H9 (cell line): ENCODE measurements at regions not wholly inside any gene's neighbourhood (a gene's known extent, or its start where the extent isn't known, plus 50 kb on each side); places are given as distances from the start of the nearest gene placed in this dataset.

ENCODE experiments used
- DNase-seq: peaks from one replicate; pipeline ENCODE4 v3.0.0-alpha.2; 2017
- H2AFZ ChIP-seq: one replicate; pipeline ENCODE4 v1.6.1; 2013; ENCODE audit warnings: mild to moderate bottlenecking, low read length, control low read depth, moderate library complexity
- H2AK5ac ChIP-seq: 2 replicates; pipeline ENCODE4 v1.6.1; 2013; ENCODE audit warnings: low read length, control low read depth, mixed read lengths; ENCODE audit not compliant: insufficient read length
- H2BK120ac ChIP-seq: one replicate; pipeline ENCODE4 v1.6.1; 2013; ENCODE audit warnings: low read depth, mild to moderate bottlenecking, low read length, control low read depth, inconsistent platforms; ENCODE audit not compliant: poor library complexity, severe bottlenecking
- H2BK12ac ChIP-seq: 2 replicates; pipeline ENCODE4 v1.6.1; 2013; ENCODE audit warnings: low read length, control low read depth, mixed read lengths, low read depth; ENCODE audit not compliant: insufficient read length
- H2BK15ac ChIP-seq: 2 replicates; pipeline ENCODE4 v1.6.1; 2013; ENCODE audit warnings: low read depth, low read length, control low read depth
- H2BK20ac ChIP-seq: one replicate; pipeline ENCODE4 v1.6.1; 2013; ENCODE audit warnings: low read depth, mild to moderate bottlenecking, low read length, control low read depth, inconsistent platforms; ENCODE audit not compliant: poor library complexity, severe bottlenecking
- H2BK5ac ChIP-seq: 2 replicates; pipeline ENCODE4 v1.6.1; 2013; ENCODE audit warnings: low read length, control low read depth, mixed read lengths; ENCODE audit not compliant: insufficient read length
- H3K14ac ChIP-seq: 2 replicates; pipeline ENCODE4 v1.6.1; 2013; ENCODE audit warnings: low read length, control low read depth; ENCODE audit not compliant: insufficient read depth
- H3K18ac ChIP-seq: 2 replicates; pipeline ENCODE4 v1.6.1; 2013; ENCODE audit warnings: low read depth, mild to moderate bottlenecking, mixed read lengths, low read length, control low read depth; ENCODE audit not compliant: insufficient read length
- H3K23ac ChIP-seq: 2 replicates; pipeline ENCODE4 v1.6.1; 2013; ENCODE audit warnings: low read length, control low read depth, mixed read lengths, low read depth; ENCODE audit not compliant: insufficient read length
- H3K23me2 ChIP-seq: 2 replicates; pipeline ENCODE4 v1.6.1; 2013; ENCODE audit warnings: low read depth, mild to moderate bottlenecking, mixed read lengths, low read length, control low read depth; ENCODE audit not compliant: insufficient read length, poor library complexity, severe bottlenecking
- H3K27ac ChIP-seq: 2 replicates; pipeline ENCODE4 v1.5.1; 2013; ENCODE audit warnings: low read length, control low read depth, mixed read lengths, low read depth; ENCODE audit not compliant: insufficient read length
- H3K27me3 ChIP-seq: 2 replicates; pipeline ENCODE4 v1.6.1; 2013; ENCODE audit warnings: low read length, control low read depth, inconsistent platforms; ENCODE audit not compliant: insufficient read depth
- H3K4ac ChIP-seq: 2 replicates; pipeline ENCODE4 v1.6.1; 2013; ENCODE audit warnings: low read depth, mild to moderate bottlenecking, control low read depth, inconsistent platforms, low read length, moderate library complexity
- H3K4me1 ChIP-seq: 2 replicates; pipeline ENCODE4 v1.6.1; 2013; ENCODE audit warnings: low read length, control low read depth, inconsistent platforms; ENCODE audit not compliant: insufficient read depth
- H3K4me2 ChIP-seq: 2 replicates; pipeline ENCODE4 v1.6.1; 2013; ENCODE audit warnings: low read length, control low read depth, mixed read lengths; ENCODE audit not compliant: insufficient read length, insufficient read depth
- H3K56ac ChIP-seq: 2 replicates; pipeline ENCODE4 v1.6.1; 2013; ENCODE audit warnings: low read depth, mild to moderate bottlenecking, mixed read lengths, low read length, control low read depth; ENCODE audit not compliant: insufficient read length
- H3K79me1 ChIP-seq: 2 replicates; pipeline ENCODE4 v1.6.1; 2013; ENCODE audit warnings: low read depth, mild to moderate bottlenecking, moderate library complexity, low read length, control low read depth, inconsistent platforms; ENCODE audit not compliant: insufficient read depth, poor library complexity, severe bottlenecking
- H3K79me2 ChIP-seq: 2 replicates; pipeline ENCODE4 v1.6.1; 2013; ENCODE audit warnings: low read length, control low read depth, inconsistent platforms; ENCODE audit not compliant: insufficient read depth
- H3K9ac ChIP-seq: 2 replicates; pipeline ENCODE4 v1.6.1; 2013; ENCODE audit warnings: low read length, control low read depth, mixed read lengths; ENCODE audit not compliant: insufficient read length; ENCODE audit errors: extremely low read depth
- H3K9me3 ChIP-seq: one replicate; pipeline ENCODE4 v1.6.1; 2013; ENCODE audit warnings: low read depth, low read length, inconsistent platforms; ENCODE audit not compliant: control insufficient read depth
- H3T11ph ChIP-seq: one replicate; pipeline ENCODE4 v1.6.1; 2013; ENCODE audit warnings: mild to moderate bottlenecking, low read length, control low read depth, inconsistent platforms
- H4K20me1 ChIP-seq: one replicate; pipeline ENCODE4 v1.6.1; 2013; ENCODE audit not compliant: control insufficient read depth, insufficient read length, insufficient read depth
- H4K5ac ChIP-seq: 2 replicates; pipeline ENCODE4 v1.6.1; 2013; ENCODE audit warnings: low read depth, mild to moderate bottlenecking, mixed read lengths, low read length, control low read depth; ENCODE audit not compliant: insufficient read length
- H4K8ac ChIP-seq: replicated peaks from 2 replicates; pipeline ENCODE4 v1.6.1; 2013; ENCODE audit warnings: low read length, control low read depth, mixed read lengths, low read depth; ENCODE audit not compliant: insufficient read length
- H4K91ac ChIP-seq: 2 replicates; pipeline ENCODE4 v1.6.1; 2013; ENCODE audit warnings: low read depth, mild to moderate bottlenecking, moderate library complexity, mixed read lengths, low read length, control low read depth; ENCODE audit not compliant: insufficient read length
- H3K27ac Mint-ChIP-seq, 3 experiments: 2 replicates in 2 of 3; 3 replicates in 1 of 3; pipeline ENCODE4 v1.8.0; 2020 to 2021; ENCODE audit warnings: mixed read lengths in 3 of 3, mild to moderate bottlenecking in 1 of 3, moderate library complexity in 1 of 3
- H3K27me3 Mint-ChIP-seq: 2 replicates; pipeline ENCODE4 v1.8.0; 2021; ENCODE audit warnings: low read depth, mild to moderate bottlenecking, moderate library complexity, mixed read lengths
- H3K36me3 Mint-ChIP-seq, 3 experiments: 2 replicates in 2 of 3; 3 replicates in 1 of 3; pipeline ENCODE4 v1.8.0; 2020 to 2021; ENCODE audit warnings: low read depth in 3 of 3, mixed read lengths in 3 of 3; ENCODE audit not compliant: insufficient read depth in 1 of 3
- H3K4me1 Mint-ChIP-seq, 2 experiments: 2 replicates each; pipeline ENCODE4 v1.8.0; 2020; ENCODE audit warnings: mixed read lengths in 2 of 2
- H3K4me3 Mint-ChIP-seq, 2 experiments: 2 replicates in 1 of 2; 3 replicates in 1 of 2; pipeline ENCODE4 v1.8.0; 2020 to 2021; ENCODE audit warnings: mild to moderate bottlenecking in 2 of 2, mixed read lengths in 2 of 2, moderate library complexity in 1 of 2
- H3K9me3 Mint-ChIP-seq, 2 experiments: 2 replicates in 1 of 2; 3 replicates in 1 of 2; pipeline ENCODE4 v1.8.0; 2020; ENCODE audit warnings: mild to moderate bottlenecking in 2 of 2, mixed read lengths in 2 of 2, moderate library complexity in 1 of 2
- CTCF ChIP-seq: fragments of 200-600 bp; sonication (generic); conservative IDR thresholded peaks from 3 replicates; pipeline ENCODE4 v1.8.0; 2021; ENCODE audit warnings: antibody characterized with exemption, mild to moderate bottlenecking
- WGBS: extraction: QIAGEN DNeasy Blood & Tissue Kit; methylation state at CpG from one replicate; pipeline ENCODE4 v1.1.7; 2013; ENCODE audit warnings: missing lambda C conversion rate, low lambda C conversion rate, mixed read lengths; ENCODE audit not compliant: insufficient read length; ENCODE audit errors: extremely low coverage; 5-methylcytosine and 5-hydroxymethylcytosine counted together

GRCh38 chr7:24108906-24109376 lies 175.0 kb upstream of the NPY start:
- no peaks in the 10 kb centered on the region for H4K20me1 ChIP-seq
- no peak overlapping the region for H2BK15ac ChIP-seq
- H4K5ac ChIP-seq, result no peak overlapping the region
- H4K91ac ChIP-seq, result no peak overlapping the region
- no peak overlapping the region for H3K4ac ChIP-seq
- WGBS, result no CpG with 5 or more reads among the region's 1 CpG
- DNase-seq, result no peak
- no peaks in the 10 kb centered on the region for H3K4me1 ChIP-seq
- no peaks in the 10 kb centered on the region for H3K79me2 ChIP-seq
- no peaks in the 10 kb centered on the region for H3K36me3 Mint-ChIP-seq
- H3K23ac ChIP-seq, result no peak overlapping the region
- H3K27me3 Mint-ChIP-seq, result no peaks in the 10 kb centered on the region
- H2BK12ac ChIP-seq, result no peak overlapping the region
- H2BK5ac ChIP-seq, result no peak overlapping the region
- no peak overlapping the region for H3K14ac ChIP-seq
- no peak overlapping the region for H2AFZ ChIP-seq
- no peak overlapping the region for H3K27ac Mint-ChIP-seq
- H3K27me3 ChIP-seq, result no peaks in the 10 kb centered on the region
- peaks cover 4 to 9% of the 10 kb centered on the region in 2 experiments; a peak in 3 of 4 replicates for H3K4me1 Mint-ChIP-seq
- no peak overlapping the region for H4K8ac ChIP-seq
- no peaks in the 10 kb centered on the region for H3K9me3 ChIP-seq
- H3K9me3 Mint-ChIP-seq, result no peaks in the 10 kb centered on the region
- H3K18ac ChIP-seq, result no peak overlapping the region
- no peak overlapping the region for H3K4me3 Mint-ChIP-seq
- no peak overlapping the region for H2BK120ac ChIP-seq
- no peak overlapping the region for H3K9ac ChIP-seq
- no peaks in the 10 kb centered on the region for H3K23me2 ChIP-seq
- no peak overlapping the region for H2BK20ac ChIP-seq
- H3K4me2 ChIP-seq, result no peak overlapping the region
- no peaks in the 10 kb centered on the region for H3K79me1 ChIP-seq
- no peak overlapping the region for H3K27ac ChIP-seq
- no peak overlapping the region for H3K56ac ChIP-seq
- no peak for TF ChIP-seq CTCF
- no peak overlapping the region for H2AK5ac ChIP-seq
- H3T11ph ChIP-seq, result no peak overlapping the region
